Keratinocyte (primary cell): ENCODE measurements at regions not wholly inside any gene's neighbourhood (a gene's known extent, or its start where the extent isn't known, plus 50 kb on each side); places are given as distances from the start of the nearest gene placed in this dataset.

Source experiments
- DNase-seq: peaks from one replicate; pipeline ENCODE4 v3.0.0-alpha.2; 2011; ENCODE audit warnings: low read depth, missing footprints, low spot score
- FAIRE-seq: peaks from 2 replicates; lab custom pipeline; 2011; peaks lifted over from hg19 to GRCh38; lab: Jason Lieb, UNC
- H2AFZ ChIP-seq: 2 replicates; pipeline ENCODE4 v1.6.0; 2012; ENCODE audit warnings: low read length, control low read depth, inconsistent platforms; ENCODE audit not compliant: control insufficient read depth
- H3K27ac ChIP-seq: 2 replicates; pipeline ENCODE4 v1.5.1; 2011; ENCODE audit warnings: low read length; ENCODE audit not compliant: control insufficient read depth, insufficient read depth
- H3K27me3 ChIP-seq: 3 replicates; pipeline ENCODE4 v1.6.0; 2011; ENCODE audit warnings: low read length; ENCODE audit not compliant: control insufficient read depth, insufficient read depth; ENCODE audit errors: extremely low read depth
- H3K36me3 ChIP-seq, 2 experiments: 2 replicates in 1 of 2; 3 replicates in 1 of 2; pipeline ENCODE4 v1.5.1; 2011; ENCODE audit warnings: low read length in 2 of 2, mild to moderate bottlenecking in 1 of 2; ENCODE audit not compliant: control insufficient read depth in 2 of 2, insufficient read depth in 2 of 2; ENCODE audit errors: extremely low read depth in 1 of 2
- H3K4me1 ChIP-seq: 3 replicates; pipeline ENCODE4 v1.5.1; 2011; ENCODE audit warnings: low read length; ENCODE audit not compliant: control insufficient read depth, insufficient read depth; ENCODE audit errors: extremely low read depth
- H3K4me2 ChIP-seq: 3 replicates; pipeline ENCODE4 v1.6.0; 2011; ENCODE audit warnings: low read depth, low read length; ENCODE audit not compliant: control insufficient read depth, insufficient read depth; ENCODE audit errors: extremely low read depth
- H3K4me3 ChIP-seq, 3 experiments: fragments of 200-600 bp in 1 of 3; sonication (generic) in 1 of 3; 2 replicates in 2 of 3; 3 replicates in 1 of 3; pipeline ENCODE4 v1.5.1; 2011 to 2016; ENCODE audit warnings: low read length in 3 of 3, mild to moderate bottlenecking in 3 of 3, control low read depth in 2 of 3, inconsistent platforms in 1 of 3, low read depth in 1 of 3, mixed read lengths in 1 of 3, mixed run types in 1 of 3, moderate library complexity in 1 of 3; ENCODE audit not compliant: control insufficient read depth in 2 of 3, insufficient read depth in 2 of 3; ENCODE audit errors: extremely low read depth in 1 of 3
- H3K79me2 ChIP-seq: 2 replicates; pipeline ENCODE4 v1.6.0; 2012; ENCODE audit warnings: low read length; ENCODE audit not compliant: control insufficient read depth, insufficient read depth
- H3K9ac ChIP-seq: 3 replicates; pipeline ENCODE4 v1.6.0; 2011; ENCODE audit warnings: low read length; ENCODE audit not compliant: control insufficient read depth, insufficient read depth; ENCODE audit errors: extremely low read depth
- H3K9me1 ChIP-seq: 3 replicates; pipeline ENCODE4 v1.6.0; 2011; ENCODE audit warnings: low read length; ENCODE audit not compliant: control insufficient read depth, insufficient read depth; ENCODE audit errors: extremely low read depth
- H3K9me3 ChIP-seq: 2 replicates; pipeline ENCODE4 v1.5.1; 2012; ENCODE audit warnings: low read depth, low read length; ENCODE audit not compliant: control insufficient read depth
- H4K20me1 ChIP-seq: 3 replicates; pipeline ENCODE4 v1.6.0; 2011; ENCODE audit warnings: low read length; ENCODE audit not compliant: control insufficient read depth, insufficient read depth; ENCODE audit errors: extremely low read depth
- CTCF ChIP-seq, 3 experiments: IDR thresholded peaks in 1 of 3; conservative IDR thresholded peaks in 1 of 3; optimal IDR thresholded peaks in 1 of 3; 2 replicates in 2 of 3; 3 replicates in 1 of 3; pipeline versions ENCODE3 to v1.5.1; 2011; ENCODE audit warnings: low read length in 3 of 3, mild to moderate bottlenecking in 3 of 3, moderate library complexity in 2 of 3, control low read depth in 1 of 3, inconsistent platforms in 1 of 3; ENCODE audit not compliant: insufficient read depth in 2 of 3; ENCODE audit errors: extremely low read depth in 1 of 3
- EZH2 ChIP-seq: IDR thresholded peaks from one replicate; pipeline ENCODE4 v1.6.1; 2012; ENCODE audit warnings: inconsistent platforms, mild to moderate bottlenecking, low read length, moderate library complexity
- dilution Hi-C: fragments of 300-500 bp; cut with MboI; formaldehyde crosslinking; loops from one replicate; pipeline ENCODE4 v1.7.0; 2020; ENCODE audit warnings: low sequenced_read_pairs; ENCODE audit not compliant: extremely low pct_ligation_motif_present

- Histone ChIP-seq H3K27ac (no peak overlapping the region), H3K4me2 (no peak overlapping the region), H3K36me3 (no peaks in the 10 kb centered on the region), H3K79me2 (no peaks in the 10 kb centered on the region), H3K9me1 (no peaks in the 10 kb centered on the region), H3K9ac (no peak overlapping the region), H4K20me1 (no peaks in the 10 kb centered on the region), H3K9me3 (no peaks in the 10 kb centered on the region), H2AFZ (no peak overlapping the region), H3K4me3 (no peak overlapping the region), H3K27me3 (no peaks in the 10 kb centered on the region), H3K4me1 (no peaks in the 10 kb centered on the region)
- TF ChIP-seq CTCF (optimal IDR thresholded peaks at IDR 0.05 in 1 of 3, IDR thresholded peaks at IDR 0.05 in 1 of 3, conservative IDR thresholded peaks at IDR 0.05 in 1 of 3; ENCODE audit: extremely low read depth in 1 of 3, insufficient read depth in 2 of 3, low read length in 3 of 3) = no peak
- TF ChIP-seq EZH2 = no peak
- DNase-seq = no peak
- dilution Hi-C loops = no loop called here
- FAIRE-seq = no peak
These were observed 70.0 kb upstream of the ZNF644 start for GRCh38 chr1:91091812-91092211.

- Histone ChIP-seq H3K79me2 (no peaks in the 10 kb centered on the region), H3K4me1 (no peaks in the 10 kb centered on the region), H3K36me3 (no peaks in the 10 kb centered on the region), H3K4me3 (no peak overlapping the region), H3K9me1 (no peaks in the 10 kb centered on the region), H2AFZ (no peak overlapping the region), H3K9me3 (no peaks in the 10 kb centered on the region), H3K27me3 (no peaks in the 10 kb centered on the region), H3K4me2 (no peak overlapping the region), H3K9ac (no peak overlapping the region), H4K20me1 (no peaks in the 10 kb centered on the region), H3K27ac (no peak overlapping the region)
- TF ChIP-seq CTCF (optimal IDR thresholded peaks at IDR 0.05 in 1 of 3, IDR thresholded peaks at IDR 0.05 in 1 of 3, conservative IDR thresholded peaks at IDR 0.05 in 1 of 3; ENCODE audit: extremely low read depth in 1 of 3, insufficient read depth in 2 of 3, low read length in 3 of 3) = no peak
- no peak for TF ChIP-seq EZH2
- FAIRE-seq = no peak
- DNase-seq = no peak
- dilution Hi-C loops = no loop called here
These were observed 58.8 kb upstream of the ZNF644 start for GRCh38 chr1:91080650-91081049.
